ENCODE measurements at regions not wholly inside any gene's neighbourhood (a gene's known extent, or its start where the extent isn't known, plus 50 kb on each side); places are given as distances from the start of the nearest gene placed in this dataset.

DNA sequence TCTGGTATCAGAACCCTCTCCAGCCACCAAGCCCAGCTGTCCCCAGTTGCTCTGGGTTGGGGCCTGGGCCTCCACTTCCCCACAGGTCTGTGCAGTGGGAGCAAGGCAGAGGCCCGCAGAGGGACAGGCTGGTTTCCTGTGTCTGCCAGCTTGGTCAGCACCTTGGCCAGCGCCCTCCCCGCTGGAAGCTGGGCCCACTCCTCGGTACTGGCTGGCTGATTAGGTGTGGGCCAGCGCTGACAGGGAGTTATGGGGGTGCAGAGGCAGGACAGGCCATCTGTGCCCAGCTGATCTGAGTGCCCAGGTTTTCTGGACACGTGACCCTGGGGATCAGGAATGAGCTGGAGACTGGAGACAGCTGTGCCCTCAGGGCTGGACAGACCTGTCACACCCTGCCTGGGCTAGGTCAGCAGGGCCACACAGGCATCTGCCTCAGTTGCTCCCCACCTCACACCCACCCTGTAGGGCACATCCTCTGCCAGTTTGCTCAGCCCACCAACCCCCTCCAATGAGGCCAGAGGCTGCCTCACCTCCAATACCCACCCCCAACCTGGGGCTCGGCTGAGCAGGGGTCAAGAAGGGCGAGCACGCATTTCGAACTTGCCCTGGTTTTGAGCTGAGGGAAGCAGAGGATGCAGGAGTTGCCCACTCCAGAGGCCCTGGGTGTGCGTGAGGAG, 175.3 kb downstream of the IGLL1 start (continued):
- TF ChIP-seq, protein P1, sequence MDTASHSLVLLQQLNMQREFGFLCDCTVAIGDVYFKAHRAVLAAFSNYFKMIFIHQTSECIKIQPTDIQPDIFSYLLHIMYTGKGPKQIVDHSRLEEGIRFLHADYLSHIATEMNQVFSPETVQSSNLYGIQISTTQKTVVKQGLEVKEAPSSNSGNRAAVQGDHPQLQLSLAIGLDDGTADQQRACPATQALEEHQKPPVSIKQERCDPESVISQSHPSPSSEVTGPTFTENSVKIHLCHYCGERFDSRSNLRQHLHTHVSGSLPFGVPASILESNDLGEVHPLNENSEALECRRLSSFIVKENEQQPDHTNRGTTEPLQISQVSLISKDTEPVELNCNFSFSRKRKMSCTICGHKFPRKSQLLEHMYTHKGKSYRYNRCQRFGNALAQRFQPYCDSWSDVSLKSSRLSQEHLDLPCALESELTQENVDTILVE (CRISPR knock-in tag; IDR thresholded peaks at IDR 0.05) = peak; percentile 67
- TF ChIP-seq, protein P2, sequence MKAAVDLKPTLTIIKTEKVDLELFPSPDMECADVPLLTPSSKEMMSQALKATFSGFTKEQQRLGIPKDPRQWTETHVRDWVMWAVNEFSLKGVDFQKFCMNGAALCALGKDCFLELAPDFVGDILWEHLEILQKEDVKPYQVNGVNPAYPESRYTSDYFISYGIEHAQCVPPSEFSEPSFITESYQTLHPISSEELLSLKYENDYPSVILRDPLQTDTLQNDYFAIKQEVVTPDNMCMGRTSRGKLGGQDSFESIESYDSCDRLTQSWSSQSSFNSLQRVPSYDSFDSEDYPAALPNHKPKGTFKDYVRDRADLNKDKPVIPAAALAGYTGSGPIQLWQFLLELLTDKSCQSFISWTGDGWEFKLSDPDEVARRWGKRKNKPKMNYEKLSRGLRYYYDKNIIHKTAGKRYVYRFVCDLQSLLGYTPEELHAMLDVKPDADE (CRISPR knock-in tag; IDR thresholded peaks at IDR 0.05) = peak; percentile 73; the same call in 1 of the 2 replicates
- TF ChIP-seq, protein P3, sequence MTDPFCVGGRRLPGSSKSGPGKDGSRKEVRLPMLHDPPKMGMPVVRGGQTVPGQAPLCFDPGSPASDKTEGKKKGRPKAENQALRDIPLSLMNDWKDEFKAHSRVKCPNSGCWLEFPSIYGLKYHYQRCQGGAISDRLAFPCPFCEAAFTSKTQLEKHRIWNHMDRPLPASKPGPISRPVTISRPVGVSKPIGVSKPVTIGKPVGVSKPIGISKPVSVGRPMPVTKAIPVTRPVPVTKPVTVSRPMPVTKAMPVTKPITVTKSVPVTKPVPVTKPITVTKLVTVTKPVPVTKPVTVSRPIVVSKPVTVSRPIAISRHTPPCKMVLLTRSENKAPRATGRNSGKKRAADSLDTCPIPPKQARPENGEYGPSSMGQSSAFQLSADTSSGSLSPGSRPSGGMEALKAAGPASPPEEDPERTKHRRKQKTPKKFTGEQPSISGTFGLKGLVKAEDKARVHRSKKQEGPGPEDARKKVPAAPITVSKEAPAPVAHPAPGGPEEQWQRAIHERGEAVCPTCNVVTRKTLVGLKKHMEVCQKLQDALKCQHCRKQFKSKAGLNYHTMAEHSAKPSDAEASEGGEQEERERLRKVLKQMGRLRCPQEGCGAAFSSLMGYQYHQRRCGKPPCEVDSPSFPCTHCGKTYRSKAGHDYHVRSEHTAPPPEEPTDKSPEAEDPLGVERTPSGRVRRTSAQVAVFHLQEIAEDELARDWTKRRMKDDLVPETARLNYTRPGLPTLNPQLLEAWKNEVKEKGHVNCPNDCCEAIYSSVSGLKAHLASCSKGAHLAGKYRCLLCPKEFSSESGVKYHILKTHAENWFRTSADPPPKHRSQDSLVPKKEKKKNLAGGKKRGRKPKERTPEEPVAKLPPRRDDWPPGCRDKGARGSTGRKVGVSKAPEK (CRISPR knock-in tag; IDR thresholded peaks at IDR 0.05; ENCODE audit: borderline replicate concordance) = no peak
- TF ChIP-seq, protein P4, sequence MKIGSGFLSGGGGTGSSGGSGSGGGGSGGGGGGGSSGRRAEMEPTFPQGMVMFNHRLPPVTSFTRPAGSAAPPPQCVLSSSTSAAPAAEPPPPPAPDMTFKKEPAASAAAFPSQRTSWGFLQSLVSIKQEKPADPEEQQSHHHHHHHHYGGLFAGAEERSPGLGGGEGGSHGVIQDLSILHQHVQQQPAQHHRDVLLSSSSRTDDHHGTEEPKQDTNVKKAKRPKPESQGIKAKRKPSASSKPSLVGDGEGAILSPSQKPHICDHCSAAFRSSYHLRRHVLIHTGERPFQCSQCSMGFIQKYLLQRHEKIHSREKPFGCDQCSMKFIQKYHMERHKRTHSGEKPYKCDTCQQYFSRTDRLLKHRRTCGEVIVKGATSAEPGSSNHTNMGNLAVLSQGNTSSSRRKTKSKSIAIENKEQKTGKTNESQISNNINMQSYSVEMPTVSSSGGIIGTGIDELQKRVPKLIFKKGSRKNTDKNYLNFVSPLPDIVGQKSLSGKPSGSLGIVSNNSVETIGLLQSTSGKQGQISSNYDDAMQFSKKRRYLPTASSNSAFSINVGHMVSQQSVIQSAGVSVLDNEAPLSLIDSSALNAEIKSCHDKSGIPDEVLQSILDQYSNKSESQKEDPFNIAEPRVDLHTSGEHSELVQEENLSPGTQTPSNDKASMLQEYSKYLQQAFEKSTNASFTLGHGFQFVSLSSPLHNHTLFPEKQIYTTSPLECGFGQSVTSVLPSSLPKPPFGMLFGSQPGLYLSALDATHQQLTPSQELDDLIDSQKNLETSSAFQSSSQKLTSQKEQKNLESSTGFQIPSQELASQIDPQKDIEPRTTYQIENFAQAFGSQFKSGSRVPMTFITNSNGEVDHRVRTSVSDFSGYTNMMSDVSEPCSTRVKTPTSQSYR (CRISPR knock-in tag; IDR thresholded peaks at IDR 0.05; ENCODE audit: borderline replicate concordance) = peak; percentile 52
- TF ChIP-seq, protein P5, sequence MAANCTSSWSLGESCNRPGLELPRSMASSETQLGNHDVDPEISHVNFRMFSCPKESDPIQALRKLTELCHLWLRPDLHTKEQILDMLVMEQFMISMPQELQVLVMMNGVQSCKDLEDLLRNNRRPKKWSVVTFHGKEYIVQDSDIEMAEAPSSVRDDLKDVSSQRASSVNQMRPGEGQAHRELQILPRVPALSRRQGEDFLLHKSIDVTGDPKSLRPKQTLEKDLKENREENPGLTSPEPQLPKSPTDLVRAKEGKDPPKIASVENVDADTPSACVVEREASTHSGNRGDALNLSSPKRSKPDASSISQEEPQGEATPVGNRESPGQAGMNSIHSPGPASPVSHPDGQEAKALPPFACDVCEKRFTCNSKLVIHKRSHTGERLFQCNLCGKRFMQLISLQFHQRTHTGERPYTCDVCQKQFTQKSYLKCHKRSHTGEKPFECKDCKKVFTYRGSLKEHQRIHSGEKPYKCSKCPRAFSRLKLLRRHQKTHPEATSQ (CRISPR knock-in tag; IDR thresholded peaks at IDR 0.05; ENCODE audit: borderline replicate concordance) = no peak
- TF ChIP-seq ZNF83 (CRISPR knock-in tag; IDR thresholded peaks at IDR 0.05; ENCODE audit: borderline replicate concordance) = no peak
- TF ChIP-seq PHF8 (CRISPR knock-in tag; IDR thresholded peaks at IDR 0.05) = peak; percentile 35; the same call in 1 of the 2 replicates
- no peak for TF ChIP-seq FOXP1 (IDR thresholded peaks at IDR 0.05)
- TF ChIP-seq FOXP1 (CRISPR knock-in tag; IDR thresholded peaks at IDR 0.05) = no peak
- TF ChIP-seq, protein P6, sequence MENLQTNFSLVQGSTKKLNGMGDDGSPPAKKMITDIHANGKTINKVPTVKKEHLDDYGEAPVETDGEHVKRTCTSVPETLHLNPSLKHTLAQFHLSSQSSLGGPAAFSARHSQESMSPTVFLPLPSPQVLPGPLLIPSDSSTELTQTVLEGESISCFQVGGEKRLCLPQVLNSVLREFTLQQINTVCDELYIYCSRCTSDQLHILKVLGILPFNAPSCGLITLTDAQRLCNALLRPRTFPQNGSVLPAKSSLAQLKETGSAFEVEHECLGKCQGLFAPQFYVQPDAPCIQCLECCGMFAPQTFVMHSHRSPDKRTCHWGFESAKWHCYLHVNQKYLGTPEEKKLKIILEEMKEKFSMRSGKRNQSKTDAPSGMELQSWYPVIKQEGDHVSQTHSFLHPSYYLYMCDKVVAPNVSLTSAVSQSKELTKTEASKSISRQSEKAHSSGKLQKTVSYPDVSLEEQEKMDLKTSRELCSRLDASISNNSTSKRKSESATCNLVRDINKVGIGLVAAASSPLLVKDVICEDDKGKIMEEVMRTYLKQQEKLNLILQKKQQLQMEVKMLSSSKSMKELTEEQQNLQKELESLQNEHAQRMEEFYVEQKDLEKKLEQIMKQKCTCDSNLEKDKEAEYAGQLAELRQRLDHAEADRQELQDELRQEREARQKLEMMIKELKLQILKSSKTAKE (CRISPR knock-in tag; IDR thresholded peaks at IDR 0.05; ENCODE audit: borderline replicate concordance) = 0 out of 2 replicates have a peak, but pooled peaks have one; percentile 38
